Neural progenitor cell (in vitro differentiated cells): ENCODE measurements at regions not wholly inside any gene's neighbourhood (a gene's known extent, or its start where the extent isn't known, plus 50 kb on each side); places are given as distances from the start of the nearest gene placed in this dataset.

Experiments
- DNase-seq: peaks from one replicate; pipeline ENCODE4 v3.0.0-alpha.2; 2016; ENCODE audit warnings: low spot score
- H2AFZ ChIP-seq: fragments of 200-600 bp; sonication (generic); replicated peaks from 2 replicates; pipeline ENCODE4 v1.6.1; 2016; ENCODE audit warnings: antibody characterized with exemption
- H3F3A ChIP-seq: fragments of 200-600 bp; sonication (generic); 2 replicates; pipeline ENCODE4 v1.6.1; 2016; ENCODE audit warnings: antibody characterized with exemption, low read depth
- H3K27ac ChIP-seq: fragments of 200-600 bp; sonication (generic); 2 replicates; pipeline ENCODE4 v1.5.1; 2016; ENCODE audit warnings: mild to moderate bottlenecking
- H3K27me3 ChIP-seq: fragments of 200-600 bp; sonication (generic); 2 replicates; pipeline ENCODE4 v1.6.1; 2016; ENCODE audit warnings: mild to moderate bottlenecking, moderate library complexity
- H3K36me3 ChIP-seq: fragments of 200-600 bp; sonication (generic); 2 replicates; pipeline ENCODE4 v1.5.1; 2016
- H3K4me1 ChIP-seq: fragments of 200-600 bp; sonication (generic); 2 replicates; pipeline ENCODE4 v1.6.1; 2016; ENCODE audit warnings: mixed run types
- H3K4me2 ChIP-seq: fragments of 200-600 bp; sonication (generic); 2 replicates; pipeline ENCODE4 v1.6.1; 2016
- H3K4me3 ChIP-seq: fragments of 200-600 bp; sonication (generic); 2 replicates; pipeline ENCODE4 v1.5.1; 2016
- H3K79me2 ChIP-seq: fragments of 200-600 bp; sonication (generic); 2 replicates; pipeline ENCODE4 v1.6.1; 2016; ENCODE audit warnings: low read depth
- H3K9ac ChIP-seq: fragments of 200-600 bp; sonication (generic); 2 replicates; pipeline ENCODE4 v1.6.1; 2016
- H3K9me3 ChIP-seq: fragments of 200-600 bp; sonication (generic); 2 replicates; pipeline ENCODE4 v1.5.1; 2016; ENCODE audit warnings: low read depth
- H4K20me1 ChIP-seq: fragments of 200-600 bp; sonication (generic); 2 replicates; pipeline ENCODE4 v1.6.1; 2016; ENCODE audit warnings: low read depth
- H3K27ac Mint-ChIP-seq: 3 replicates; pipeline ENCODE4 v1.8.0; 2021; ENCODE audit warnings: mixed read lengths
- H3K27me3 Mint-ChIP-seq: 2 replicates; pipeline ENCODE4 v1.8.0; 2022; ENCODE audit warnings: low read depth, mild to moderate bottlenecking, inconsistent platforms, moderate library complexity, mixed read lengths; ENCODE audit not compliant: insufficient read depth
- H3K36me3 Mint-ChIP-seq: 3 replicates; pipeline ENCODE4 v1.8.0; 2021; ENCODE audit warnings: mixed read lengths
- H3K4me1 Mint-ChIP-seq: 3 replicates; pipeline ENCODE4 v1.8.0; 2021; ENCODE audit warnings: mixed read lengths
- H3K4me3 Mint-ChIP-seq: 3 replicates; pipeline ENCODE4 v1.8.0; 2021; ENCODE audit warnings: mild to moderate bottlenecking, moderate library complexity, mixed read lengths
- H3K9me3 Mint-ChIP-seq: 3 replicates; pipeline ENCODE4 v1.8.0; 2020; ENCODE audit warnings: mixed read lengths
- EZH2 ChIP-seq: fragments of 200-600 bp; sonication (generic); IDR thresholded peaks from 2 replicates; pipeline ENCODE4 v1.6.1; 2017; ENCODE audit warnings: antibody characterized with exemption, mild to moderate bottlenecking, moderate library complexity
- EZH2phosphoT487 ChIP-seq: fragments of 200-600 bp; sonication (generic); IDR thresholded peaks from 2 replicates; pipeline ENCODE4 v1.6.1; 2017; ENCODE audit warnings: antibody characterized with exemption
- TF ChIP-seq, protein P1 (sequence below): fragments of 200-600 bp; sonication (generic); IDR thresholded peaks from 2 replicates; pipeline ENCODE4 v1.5.1; 2017; ENCODE audit warnings: antibody characterized with exemption, mild to moderate bottlenecking

DNA sequence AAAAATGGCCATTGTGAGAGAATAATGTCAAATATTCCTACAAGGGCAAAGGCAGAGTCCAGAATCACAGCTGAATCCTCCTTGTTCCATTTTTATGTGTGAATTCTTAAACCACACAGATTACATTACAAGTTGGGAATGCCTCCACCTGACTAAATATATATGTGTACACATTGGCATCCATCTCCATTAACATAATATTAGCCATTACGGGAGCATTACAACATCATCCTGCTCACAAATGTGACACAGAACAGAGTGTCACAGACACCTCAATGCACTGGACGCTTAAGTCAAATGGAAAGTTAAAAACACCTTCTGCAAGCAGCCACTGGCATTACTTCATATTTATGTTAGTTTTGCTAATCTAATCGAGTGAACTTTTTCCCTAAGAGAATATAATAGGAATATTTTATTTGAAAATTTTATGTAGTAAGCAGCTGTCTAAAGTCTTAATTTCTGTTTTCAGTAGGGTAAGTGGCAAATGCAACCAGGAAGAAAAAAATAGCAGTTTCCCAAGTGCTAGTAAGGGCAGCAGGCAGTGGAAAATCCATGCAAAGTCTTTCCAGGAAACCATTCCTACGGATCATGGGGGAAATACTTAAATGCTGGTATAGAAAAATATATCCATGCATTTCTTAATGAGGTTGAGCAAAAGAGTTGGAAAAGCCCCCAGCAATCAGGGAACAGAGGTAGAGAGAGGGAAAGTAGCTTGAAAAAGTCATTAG lies 255.6 kb downstream of the OSR1 start:
- Mint-ChIP-seq H3K27me3 (peaks cover 1% of the 10 kb centered on the region), H3K36me3 (no peaks in the 10 kb centered on the region), H3K4me3 (no peak overlapping the region), H3K9me3 (no peaks in the 10 kb centered on the region), H3K4me1 (no peaks in the 10 kb centered on the region), H3K27ac (no peak overlapping the region)
- no peak overlapping the region for H3K4me3 ChIP-seq
- no peaks in the 10 kb centered on the region for H3F3A ChIP-seq
- H2AFZ ChIP-seq: no peak overlapping the region
- DNase-seq: no peak
- no peaks in the 10 kb centered on the region for H3K9me3 ChIP-seq
- H3K27me3 ChIP-seq: no peaks in the 10 kb centered on the region
- no peak for TF ChIP-seq EZH2
- TF ChIP-seq, protein P1, sequence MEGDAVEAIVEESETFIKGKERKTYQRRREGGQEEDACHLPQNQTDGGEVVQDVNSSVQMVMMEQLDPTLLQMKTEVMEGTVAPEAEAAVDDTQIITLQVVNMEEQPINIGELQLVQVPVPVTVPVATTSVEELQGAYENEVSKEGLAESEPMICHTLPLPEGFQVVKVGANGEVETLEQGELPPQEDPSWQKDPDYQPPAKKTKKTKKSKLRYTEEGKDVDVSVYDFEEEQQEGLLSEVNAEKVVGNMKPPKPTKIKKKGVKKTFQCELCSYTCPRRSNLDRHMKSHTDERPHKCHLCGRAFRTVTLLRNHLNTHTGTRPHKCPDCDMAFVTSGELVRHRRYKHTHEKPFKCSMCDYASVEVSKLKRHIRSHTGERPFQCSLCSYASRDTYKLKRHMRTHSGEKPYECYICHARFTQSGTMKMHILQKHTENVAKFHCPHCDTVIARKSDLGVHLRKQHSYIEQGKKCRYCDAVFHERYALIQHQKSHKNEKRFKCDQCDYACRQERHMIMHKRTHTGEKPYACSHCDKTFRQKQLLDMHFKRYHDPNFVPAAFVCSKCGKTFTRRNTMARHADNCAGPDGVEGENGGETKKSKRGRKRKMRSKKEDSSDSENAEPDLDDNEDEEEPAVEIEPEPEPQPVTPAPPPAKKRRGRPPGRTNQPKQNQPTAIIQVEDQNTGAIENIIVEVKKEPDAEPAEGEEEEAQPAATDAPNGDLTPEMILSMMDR: no peak
- TF ChIP-seq EZH2phosphoT487: no peak
- H3K36me3 ChIP-seq: no peaks in the 10 kb centered on the region
- H3K79me2 ChIP-seq: no peaks in the 10 kb centered on the region
- no peaks in the 10 kb centered on the region for H3K4me1 ChIP-seq
- no peaks in the 10 kb centered on the region for H4K20me1 ChIP-seq
- no peak overlapping the region for H3K4me2 ChIP-seq
- H3K9ac ChIP-seq: no peak overlapping the region
- no peak overlapping the region for H3K27ac ChIP-seq

DNA sequence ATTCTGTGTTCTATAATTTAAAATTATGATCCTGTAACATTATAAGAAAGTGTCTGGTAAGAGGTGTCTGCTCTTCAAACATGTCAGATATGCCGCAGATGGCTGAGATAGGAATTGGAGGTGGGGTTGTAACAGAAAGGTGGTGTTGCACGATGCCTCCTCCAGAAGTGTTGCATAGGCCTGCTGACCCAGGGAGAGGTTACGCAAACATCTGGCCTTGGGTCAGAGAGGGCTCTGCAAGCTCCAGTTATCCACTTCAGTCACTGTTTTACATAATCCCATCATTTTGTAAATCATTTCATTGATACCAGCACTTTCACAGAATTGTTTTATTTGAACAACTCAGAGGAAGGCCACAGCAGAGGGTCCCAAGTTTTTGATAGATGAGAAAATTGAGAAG lies 256.5 kb downstream of the OSR1 start:
- no peak for TF ChIP-seq EZH2phosphoT487
- TF ChIP-seq, protein P1: no peak
- no peak for TF ChIP-seq EZH2
- Histone ChIP-seq H3K4me2 (no peak overlapping the region), H3K27ac (no peak overlapping the region), H3K9ac (no peak overlapping the region), H3K79me2 (no peaks in the 10 kb centered on the region), H3K4me1 (no peaks in the 10 kb centered on the region), H3F3A (no peaks in the 10 kb centered on the region), H4K20me1 (no peaks in the 10 kb centered on the region), H3K36me3 (no peaks in the 10 kb centered on the region), H3K27me3 (no peaks in the 10 kb centered on the region), H3K4me3 (no peak overlapping the region), H2AFZ (no peak overlapping the region), H3K9me3 (no peaks in the 10 kb centered on the region)
- no peak for DNase-seq
- no peaks in the 10 kb centered on the region for H3K4me1 Mint-ChIP-seq
- H3K36me3 Mint-ChIP-seq: no peaks in the 10 kb centered on the region
- H3K4me3 Mint-ChIP-seq: no peak overlapping the region
- no peaks in the 10 kb centered on the region for H3K9me3 Mint-ChIP-seq
- no peak overlapping the region for H3K27ac Mint-ChIP-seq
- peaks cover 2% of the 10 kb centered on the region for H3K27me3 Mint-ChIP-seq

DNA sequence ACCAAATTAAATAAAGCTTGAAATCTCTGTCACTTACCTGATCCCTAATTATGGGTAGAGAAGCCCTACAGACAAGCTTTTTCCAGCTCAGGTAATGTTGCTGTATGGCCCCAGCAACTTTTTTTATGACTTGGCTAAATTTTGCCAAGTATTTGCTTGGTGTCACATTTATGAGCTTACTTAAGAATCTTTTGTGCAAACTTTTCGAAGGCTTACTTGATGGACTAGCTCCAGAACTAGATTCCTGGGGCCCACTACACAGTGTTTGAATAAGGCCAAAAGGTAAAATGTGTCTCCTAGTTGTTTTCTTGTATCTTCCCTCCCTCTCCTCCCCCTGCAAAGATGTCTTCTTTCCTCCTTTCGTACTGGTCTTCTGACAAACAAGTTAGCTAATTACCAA lies 257.9 kb downstream of the OSR1 start:
- H3K27me3 Mint-ChIP-seq: peaks cover 2% of the 10 kb centered on the region
- no peak overlapping the region for H3K27ac Mint-ChIP-seq

More for the DNA sequence above, 257.9 kb downstream of the OSR1 start:
- no peak overlapping the region for H3K4me3 ChIP-seq
- H3K4me1 Mint-ChIP-seq: no peaks in the 10 kb centered on the region
- no peaks in the 10 kb centered on the region for H3K27me3 ChIP-seq
- H3K9me3 ChIP-seq: no peaks in the 10 kb centered on the region
- no peak overlapping the region for H3K27ac ChIP-seq
- H3K4me3 Mint-ChIP-seq: no peak overlapping the region
- no peak overlapping the region for H3K9ac ChIP-seq
- H3K4me1 ChIP-seq: no peaks in the 10 kb centered on the region
- no peak overlapping the region for H2AFZ ChIP-seq
- TF ChIP-seq EZH2phosphoT487: no peak
- TF ChIP-seq, protein P1: no peak
- TF ChIP-seq EZH2: no peak
- no peaks in the 10 kb centered on the region for H3K9me3 Mint-ChIP-seq
- H3K79me2 ChIP-seq: no peaks in the 10 kb centered on the region
- H3K36me3 ChIP-seq: no peaks in the 10 kb centered on the region
- H3K4me2 ChIP-seq: no peak overlapping the region
- no peak for DNase-seq
- no peaks in the 10 kb centered on the region for H4K20me1 ChIP-seq
- no peaks in the 10 kb centered on the region for H3F3A ChIP-seq
- H3K36me3 Mint-ChIP-seq: no peaks in the 10 kb centered on the region
